CD4-positive, alpha-beta T cell treated with Interleukin-2 at 100 ng/mL for 4 hours (primary cell): ENCODE measurements at regions not wholly inside any gene's neighbourhood (a gene's known extent, or its start where the extent isn't known, plus 50 kb on each side); places are given as distances from the start of the nearest gene placed in this dataset.
"Not testable (repeated sequence)": the region's sequence is repeated elsewhere in the genome, so short reads cannot be mapped to it uniquely, and the experiment has no call there.

Experiments used
- DNase-seq: peaks from one replicate; pipeline ENCODE4 v3.0.0-alpha.2; 2020; ENCODE audit warnings: low spot score

DNA sequence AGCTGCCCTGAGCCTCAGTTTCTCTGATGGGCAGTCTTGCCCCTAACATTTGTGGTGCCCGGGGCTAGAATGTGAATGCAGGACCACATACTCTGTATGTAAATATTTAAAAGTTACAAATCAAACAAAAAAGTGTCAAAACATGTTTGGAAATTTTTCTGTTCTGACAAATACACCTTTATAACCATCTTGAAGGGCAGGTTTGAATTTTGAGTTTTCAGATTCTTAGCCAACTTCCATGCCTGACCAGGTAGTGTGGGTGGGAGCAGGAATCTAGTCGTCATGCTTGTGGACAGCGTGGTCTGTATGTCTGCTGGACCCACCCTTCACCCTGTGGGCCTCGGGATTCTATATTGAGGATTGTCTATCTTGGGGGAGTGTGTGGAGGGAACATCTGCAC is 325.1 kb downstream of the SOX4 start:
- no peak for DNase-seq

DNA sequence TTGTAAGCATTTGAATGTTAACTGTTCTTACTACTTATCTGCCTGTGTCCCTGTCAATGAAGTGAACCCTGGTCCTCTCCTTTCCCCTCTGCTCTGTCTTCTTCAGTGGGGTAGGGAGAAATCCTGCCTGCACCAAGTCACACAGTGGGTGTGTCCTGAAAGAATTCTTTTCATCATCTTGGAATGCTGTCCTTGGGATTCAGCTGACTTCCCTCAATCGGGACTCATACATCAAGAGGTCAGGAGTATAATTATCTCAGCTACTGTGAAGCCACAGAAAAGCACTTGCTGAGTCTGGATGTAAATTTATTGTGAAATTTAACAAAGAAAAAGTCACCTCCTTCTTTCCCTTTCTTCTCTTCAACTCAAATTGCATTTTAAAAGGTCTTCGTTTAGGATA is 328.5 kb downstream of the SOX4 start:
- DNase-seq, result no peak

DNA sequence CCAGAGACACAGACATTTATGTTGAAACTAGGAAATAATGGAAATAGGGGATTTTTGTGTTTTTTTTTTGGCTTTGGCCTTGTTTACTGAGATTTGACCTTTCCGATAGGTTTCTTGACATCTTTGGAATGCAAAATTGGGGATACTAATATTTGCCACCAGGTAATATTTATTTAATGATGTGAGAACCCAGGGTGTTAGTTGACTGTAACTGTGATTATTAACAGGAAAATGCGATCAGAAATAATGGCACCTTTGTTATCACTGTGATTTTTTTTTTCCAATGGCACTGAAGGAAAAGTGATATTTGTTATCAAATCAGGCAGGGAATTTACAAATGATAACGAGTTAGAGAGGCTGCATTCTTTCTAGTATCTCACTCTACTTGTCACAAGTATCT is 330.5 kb downstream of the SOX4 start:
- DNase-seq, result no peak

DNA sequence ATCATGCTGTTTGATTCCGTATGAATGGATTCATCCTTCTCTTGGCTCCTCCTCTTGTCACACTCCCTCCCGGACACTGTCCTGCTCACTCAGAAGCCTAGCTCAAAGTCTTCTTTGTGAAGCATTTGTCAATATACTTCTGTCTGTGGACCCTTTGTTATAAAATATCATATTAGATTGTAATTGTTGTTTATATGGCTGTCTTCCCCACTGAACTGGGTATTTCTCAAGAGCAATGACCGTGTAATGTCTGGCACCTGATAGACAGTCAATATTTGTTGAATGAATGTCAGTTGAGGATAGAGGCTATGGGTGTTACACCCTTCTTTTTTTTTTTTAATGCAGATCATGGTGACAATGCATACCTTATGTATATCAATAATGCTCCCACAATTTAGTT is 335.3 kb downstream of the SOX4 start:
- DNase-seq, result no peak

DNA sequence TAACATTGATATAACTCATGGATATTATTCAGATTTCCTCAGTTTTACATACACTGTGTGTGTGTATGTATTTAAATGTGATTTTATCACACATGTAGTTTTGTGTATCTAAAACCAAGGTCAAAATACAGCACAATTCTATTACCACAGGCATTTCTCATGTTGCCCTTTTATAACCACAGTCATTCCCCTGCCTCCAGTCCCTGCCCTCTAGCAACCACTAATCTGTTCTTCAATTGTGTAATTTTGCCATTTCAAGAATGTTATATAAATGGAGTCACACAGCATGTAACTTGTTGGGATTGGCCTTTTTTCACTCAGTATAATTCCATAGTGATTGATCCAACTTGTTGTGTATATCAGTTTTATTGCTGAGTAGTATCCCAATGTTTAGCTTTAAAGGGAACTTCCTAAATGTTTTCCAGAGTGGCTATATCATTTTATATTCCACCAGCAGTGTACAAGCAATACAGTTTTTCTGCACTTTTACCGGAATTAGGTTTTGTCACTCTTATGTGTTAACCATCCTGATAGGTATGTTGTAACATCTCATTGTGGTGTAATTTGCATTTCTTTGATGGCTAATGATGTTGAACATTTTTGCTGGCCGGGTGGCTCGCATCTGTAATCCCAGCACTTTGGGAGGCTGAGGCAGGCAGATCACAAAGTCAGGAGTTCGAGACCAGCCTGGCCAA is 338.2 kb downstream of the SOX4 start:
- DNase-seq, result no peak

DNA sequence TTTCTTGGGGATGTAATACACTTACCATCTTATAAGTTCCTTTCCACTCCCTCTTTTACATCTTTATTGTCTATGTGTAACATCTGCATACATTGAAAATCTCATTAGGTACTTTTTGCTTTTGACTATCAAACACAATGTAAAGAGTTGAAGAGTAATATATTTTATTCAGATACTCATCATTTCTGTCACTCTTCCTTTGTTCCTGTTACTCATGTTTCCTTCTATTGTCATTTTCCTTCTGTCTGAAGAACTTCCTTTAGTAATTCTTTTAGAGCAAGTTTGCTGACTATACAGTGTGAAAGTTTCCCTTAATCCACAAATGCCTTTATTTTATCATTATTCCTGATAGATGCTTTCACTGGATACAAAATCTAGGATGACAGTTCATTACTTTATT is 339.8 kb downstream of the SOX4 start:
- DNase-seq, result no peak

DNA sequence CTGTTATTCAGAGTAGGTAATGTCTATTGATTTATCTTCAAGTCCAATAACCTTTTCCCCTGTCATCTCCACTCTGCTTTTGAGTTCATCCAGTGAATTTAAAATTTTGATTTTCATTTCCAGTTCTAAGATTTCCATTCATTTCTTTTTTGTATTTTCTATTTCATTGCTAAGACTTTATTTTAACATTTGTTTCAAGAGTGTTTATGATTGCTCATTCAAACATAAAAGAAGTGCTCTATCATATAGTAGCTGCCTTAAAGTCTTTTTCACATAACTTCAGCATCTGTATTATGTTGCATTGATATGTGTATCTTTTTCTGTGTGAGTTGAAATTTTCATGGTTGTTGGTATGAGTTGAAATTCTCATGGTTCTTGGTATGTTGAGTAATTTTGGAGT is 341.6 kb downstream of the SOX4 start:
- no peak for DNase-seq

DNA sequence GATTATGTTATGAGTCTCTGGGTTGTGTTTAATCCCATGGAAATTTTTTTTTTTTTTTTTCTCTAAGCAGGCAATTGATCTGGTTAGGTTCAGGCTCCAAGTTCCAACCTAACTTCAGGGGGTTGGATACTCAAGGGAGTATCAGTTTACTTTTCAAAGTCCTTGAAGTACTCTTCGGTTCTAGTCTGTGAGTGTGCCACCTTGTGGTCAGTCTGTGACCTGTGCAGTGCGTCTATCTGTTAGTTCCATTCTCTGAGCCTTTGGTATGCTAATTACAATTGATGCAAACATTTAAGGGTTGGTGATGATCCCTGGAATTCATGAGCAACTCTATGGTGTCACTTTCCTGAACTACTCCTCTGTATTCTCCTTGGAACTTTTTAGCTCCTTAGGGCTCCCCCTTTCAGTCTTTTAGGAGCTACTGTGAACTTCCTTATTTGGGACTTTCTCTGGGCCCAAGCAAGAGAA is 342.0 kb downstream of the SOX4 start:
- peak; percentile 1 for DNase-seq

DNA sequence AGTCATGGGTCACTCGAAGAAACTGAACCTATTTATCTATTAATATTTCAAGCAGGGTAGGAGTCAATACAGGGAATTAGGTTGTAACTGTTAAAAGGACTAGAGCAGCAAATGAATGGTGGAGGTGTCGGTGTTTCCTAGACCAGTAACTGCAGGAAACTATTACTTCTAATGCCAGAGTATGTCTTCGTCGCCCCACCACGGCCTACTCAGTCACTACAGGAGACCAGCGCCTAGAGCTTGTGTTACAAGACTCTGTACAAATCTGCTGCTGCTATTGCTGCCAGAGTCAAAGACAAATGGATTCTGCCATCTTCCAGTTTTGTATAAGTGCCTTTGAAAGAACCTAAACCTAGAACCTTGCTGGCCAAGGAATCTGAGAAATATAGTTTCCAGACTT is 343.9 kb downstream of the SOX4 start:
- DNase-seq, result no peak

DNA sequence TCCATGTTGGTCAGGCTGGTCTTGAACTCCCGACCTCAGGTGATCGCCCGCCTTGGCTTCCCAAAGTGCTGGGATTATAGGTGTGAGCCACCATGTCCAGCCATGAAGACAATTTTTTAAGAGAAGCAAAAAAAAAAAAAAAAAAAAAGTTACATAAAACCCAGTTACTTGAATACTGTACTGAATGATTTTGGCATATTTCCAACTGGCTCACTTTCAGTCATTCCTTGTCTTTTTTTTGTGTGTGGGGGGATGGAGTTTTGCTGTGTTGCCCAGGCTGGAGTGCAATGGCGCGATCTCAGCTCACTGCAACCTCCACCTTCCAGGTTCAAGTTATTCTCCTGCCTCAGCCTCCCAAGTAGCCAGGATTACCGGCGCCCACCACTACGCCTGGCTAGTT is 345.5 kb downstream of the SOX4 start:
- not testable (repeated sequence) for DNase-seq

DNA sequence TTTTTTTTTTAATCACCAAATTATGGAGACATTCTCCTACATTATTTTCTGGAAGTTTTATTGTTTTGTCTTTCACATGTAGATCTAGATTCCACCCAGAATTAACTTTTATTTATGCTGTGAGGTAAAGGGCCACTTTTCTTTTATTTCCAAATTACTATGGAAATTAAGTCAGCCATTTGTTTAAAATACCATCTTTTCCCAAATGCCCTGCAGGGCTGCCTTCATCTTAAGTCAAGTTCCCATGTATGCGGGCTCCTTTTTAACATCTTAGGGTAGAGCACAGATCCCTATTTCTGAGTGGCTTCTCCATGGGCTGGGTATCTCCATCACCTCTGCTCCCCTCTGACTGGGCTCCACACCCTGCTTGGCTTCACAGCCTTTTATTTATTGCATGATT is 348.4 kb downstream of the SOX4 start:
- no peak for DNase-seq

DNA sequence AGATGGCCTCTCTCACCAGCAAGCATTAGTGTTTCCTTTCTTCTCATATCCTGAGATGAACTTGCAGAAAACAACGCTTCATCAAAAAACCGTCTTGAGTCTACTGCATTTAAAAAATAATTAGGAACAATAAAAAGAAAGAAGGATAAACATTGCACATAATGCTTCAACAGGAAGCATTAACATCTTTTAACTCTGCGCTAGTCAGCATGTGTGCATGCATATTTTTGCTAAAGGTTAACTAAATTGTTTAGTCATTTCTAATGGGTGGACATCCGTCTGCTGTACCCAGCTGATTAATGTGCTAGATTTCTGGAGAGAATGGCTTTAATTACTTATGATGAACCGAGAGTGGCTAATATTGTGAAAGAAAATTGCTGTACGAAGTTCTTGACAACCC is 349.3 kb downstream of the SOX4 start:
- DNase-seq, result no peak

DNA sequence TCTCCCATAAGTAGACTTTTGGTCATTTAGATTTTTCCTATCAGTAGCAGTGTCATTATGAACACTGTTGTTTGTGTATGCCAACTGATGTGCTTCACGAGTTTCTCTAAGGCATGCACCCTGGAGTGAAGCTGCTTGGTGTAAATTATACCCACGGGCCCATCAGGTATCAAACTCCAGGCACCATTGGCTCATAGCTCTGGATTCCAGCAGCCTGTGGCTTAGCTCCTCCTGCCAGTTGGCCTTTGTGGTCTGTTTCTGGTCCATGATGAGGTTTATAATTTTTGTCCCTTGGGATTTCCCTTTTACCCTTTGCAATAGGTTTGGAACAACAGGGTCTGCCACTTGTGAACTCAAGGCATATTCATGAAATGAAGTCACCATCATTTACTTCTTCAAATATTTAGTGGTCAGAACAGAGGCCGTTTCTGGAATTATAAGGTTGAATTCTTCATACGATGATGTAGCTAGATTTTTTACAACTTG is 350.5 kb downstream of the PRL start:
- DNase-seq, result no peak

DNA sequence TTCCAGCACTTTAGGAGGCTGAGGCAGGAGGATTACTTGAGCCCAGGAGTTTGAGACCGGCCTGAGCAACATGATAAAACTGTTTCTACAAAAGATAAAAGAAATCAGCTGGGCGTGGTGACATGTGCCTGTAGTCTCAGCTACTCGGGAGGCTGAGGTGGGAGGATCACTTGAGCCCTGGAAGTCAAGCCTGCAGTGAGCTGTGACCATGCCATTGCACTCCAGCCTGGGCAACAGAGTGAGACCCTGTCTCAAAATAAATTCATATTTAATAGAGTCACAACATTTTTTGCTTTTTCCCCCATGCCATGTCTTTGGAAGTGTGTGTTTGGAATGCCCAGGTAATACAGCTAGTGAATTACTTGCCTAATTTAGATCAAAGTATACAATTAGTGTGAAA is 349.6 kb downstream of the PRL start:
- DNase-seq, result not testable (repeated sequence)

DNA sequence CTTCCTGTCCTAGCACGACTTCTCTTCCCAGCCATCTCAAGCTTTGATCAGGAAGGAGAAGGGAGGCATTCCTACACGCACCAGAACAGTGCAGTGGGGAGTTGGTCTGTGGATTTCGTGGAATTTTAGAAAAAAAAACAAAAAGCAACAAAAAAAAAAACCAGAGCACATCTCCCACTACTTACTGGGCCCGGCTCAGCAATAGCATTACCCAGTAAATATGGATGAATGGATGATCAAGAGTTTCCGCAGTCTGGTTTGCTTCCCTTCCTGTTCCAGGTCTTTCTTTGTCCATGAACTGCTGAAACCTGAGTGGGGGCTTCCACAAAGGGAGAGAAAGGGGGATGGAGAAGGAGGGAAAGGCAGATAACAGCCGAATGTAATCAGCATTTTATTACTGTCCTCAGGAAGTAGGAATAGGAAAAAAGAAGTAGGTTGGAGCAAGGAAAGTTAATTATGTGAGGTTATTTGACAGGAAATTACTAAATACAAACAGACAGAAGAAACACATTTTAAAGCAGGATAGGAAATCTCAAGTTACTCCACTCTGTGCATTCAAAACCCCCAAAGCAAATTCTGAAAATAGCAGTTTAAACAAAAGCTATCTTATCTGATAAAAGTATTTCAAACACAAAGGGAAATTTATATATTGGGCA is 349.0 kb downstream of the PRL start:
- no peak for DNase-seq

DNA sequence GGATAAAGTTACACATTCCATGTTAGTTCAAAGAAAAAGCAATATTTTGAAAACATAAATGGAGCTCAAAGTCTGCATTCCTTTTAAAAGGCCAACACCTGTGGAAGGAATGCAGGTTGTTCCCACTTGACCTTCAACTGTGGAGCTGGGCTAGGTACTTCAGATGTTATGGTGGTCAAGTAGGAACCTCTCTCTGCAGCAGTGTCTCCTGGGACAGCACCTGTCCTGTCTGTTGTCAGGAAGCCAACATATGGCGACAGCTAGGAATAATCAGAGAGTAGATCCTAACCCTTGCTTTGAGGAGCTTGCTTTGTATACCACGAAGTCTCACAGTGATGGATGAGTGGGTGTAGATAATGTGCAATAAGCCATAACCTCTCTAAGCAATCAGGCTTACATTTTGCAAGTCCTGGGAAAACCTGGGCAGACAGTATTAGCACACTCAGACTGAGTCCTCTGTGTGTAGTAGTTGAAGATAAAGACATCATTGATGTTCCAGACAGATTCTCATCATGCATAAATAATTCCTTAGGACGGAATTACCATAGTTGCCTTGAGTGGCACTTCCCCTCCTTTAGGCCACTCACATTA is 347.5 kb downstream of the PRL start:
- DNase-seq, result no peak

DNA sequence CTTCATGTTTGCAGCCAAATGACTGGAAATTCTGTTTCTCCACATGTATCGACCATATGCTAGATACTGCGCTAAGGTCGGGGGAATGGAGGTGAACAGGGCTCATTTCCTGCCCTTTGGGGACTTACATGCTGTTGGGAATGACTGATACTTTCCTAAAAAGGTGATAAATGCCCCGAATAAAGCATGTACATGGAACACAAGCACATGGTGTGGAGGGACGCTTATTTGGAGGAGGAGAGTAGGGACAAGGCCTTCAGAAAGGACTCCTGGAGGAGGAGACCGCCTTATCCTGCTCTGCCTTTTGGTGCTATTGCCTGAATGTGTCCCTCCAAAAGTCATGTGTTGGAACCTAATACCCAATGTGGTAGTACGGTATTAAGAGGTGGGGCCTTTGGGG is 344.5 kb downstream of the PRL start:
- no peak for DNase-seq

DNA sequence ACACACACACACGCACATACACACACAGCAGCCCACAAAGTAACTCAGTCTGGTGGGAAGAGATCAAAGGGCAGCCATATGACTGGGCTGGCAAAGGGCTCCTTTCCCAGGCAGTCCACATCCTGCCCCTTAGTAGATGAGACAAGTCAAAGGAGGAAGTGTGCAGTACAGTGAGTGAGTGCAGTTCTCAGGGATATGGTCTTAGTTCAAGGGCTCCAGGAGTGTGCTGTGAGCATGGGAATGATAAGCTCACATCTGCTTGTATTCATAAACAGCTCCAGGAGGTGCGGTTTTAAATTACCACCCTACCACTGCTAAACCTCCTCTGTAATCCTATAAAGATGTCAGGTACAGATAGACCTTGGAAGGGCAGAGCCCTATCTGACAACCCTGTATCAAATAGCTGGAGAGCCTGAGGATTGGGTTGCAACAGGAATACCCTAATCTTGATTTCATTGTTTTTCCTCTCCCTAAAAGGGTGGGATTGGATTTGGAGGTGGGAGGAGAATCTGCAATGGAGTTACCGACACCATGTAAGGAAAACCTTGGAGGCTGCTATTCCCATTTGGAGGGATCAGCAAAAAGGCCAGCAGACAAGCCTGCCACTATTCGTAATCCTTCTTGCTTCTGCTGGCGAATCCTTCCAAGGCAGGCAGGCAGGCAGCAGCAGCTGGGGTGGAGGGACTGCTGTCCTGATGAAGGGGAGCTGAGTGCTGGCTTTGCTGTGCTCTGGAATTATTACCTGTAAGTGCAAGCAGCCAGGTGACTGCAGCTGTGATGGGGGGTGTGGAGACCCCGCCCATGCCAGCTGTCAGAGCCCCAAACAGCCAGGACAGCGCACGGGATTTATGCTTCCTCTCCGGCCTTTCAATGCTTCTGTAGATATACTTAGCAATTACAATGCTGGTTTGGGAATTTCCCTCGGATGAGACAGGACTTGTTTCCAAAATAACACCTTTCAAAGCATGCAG is 342.7 kb downstream of the PRL start:
- no peak for DNase-seq

DNA sequence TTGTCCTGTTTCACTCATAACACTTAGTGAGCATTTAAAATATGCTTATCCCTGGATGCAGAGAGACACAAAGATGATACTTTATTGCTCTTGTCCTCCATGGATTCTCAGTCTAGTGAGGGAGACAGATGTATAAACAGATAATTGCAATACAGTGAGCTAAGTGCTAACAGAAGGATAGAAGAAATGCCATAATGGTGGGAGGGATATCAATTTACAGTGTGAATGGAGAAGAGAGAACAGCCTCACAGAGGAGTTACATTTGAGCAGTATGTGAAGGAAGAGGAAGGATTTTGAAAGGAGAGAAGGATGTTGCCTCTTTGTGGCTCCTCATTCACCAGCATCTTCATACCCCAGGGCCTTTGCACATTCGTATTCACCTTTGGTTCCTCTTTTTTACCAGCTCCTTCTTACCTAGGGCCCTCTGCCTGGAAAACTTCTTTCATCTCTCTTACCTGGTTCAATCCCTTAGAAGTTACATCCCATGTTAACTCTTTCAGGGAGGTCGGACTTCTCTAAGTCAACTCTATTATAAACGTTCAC is 341.7 kb downstream of the PRL start:
- DNase-seq, result no peak

DNA sequence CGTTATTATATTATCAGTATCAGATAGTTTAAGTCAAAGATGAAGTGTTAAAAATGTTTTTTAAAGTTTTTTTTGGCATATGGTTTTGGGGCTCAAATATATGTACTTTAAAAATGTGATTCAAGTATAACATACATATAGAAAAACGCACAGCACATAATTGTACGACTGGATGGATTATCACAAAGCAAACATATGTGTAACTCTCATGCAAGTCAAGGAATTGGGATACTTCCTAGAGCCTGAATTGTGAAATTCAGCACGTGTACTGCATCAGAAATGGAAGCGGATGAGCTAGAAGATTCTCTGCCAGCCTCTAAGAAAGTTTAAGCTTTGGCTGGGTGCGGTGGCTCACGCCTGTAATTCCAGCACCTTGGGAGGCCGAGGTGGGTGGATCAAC is 340.9 kb downstream of the PRL start:
- no peak for DNase-seq

DNA sequence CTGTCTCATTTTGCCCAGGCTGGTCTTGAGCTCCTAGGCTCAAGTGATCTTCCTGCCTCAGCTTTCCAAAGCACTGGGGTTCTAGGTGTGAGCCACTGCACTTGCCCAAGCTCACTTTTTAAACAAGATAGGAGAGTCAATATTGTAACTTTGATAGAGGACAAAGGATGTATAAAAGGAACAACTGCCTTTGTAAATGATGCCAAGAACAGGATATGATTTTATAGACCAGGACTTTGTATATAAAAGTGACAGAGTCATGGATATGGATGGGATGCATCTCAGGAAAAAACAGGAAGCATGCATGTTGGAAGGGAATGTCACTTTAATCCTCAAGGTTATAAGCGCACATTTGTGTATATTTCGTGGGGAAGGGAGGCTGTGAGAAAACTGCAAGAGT is 338.4 kb downstream of the PRL start:
- no peak for DNase-seq

DNA sequence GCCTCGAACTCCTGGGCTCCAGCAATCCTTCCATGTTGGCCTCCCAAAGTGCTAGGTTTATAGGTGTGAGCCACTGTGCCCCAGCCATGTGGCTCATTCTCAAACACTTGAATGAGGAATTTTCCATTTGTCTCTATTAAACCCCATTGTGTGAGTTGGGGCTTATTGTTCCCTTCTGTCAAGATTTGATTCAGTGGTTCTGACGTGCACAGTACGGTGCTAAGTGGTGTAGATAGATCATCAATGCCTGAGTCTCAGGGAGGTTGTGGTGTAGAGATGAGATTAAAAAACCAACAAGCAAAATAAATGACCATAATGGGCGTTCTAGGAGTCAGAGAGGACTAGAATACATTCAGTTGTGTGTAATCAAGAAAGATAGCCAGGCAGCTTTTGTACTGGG is 335.6 kb downstream of the PRL start:
- no peak for DNase-seq
